Superior temporal gyrus (tissue), 1 donor: ENCODE measurements at regions not wholly inside any gene's neighbourhood (a gene's known extent, or its start where the extent isn't known, plus 50 kb on each side); places are given as distances from the start of the nearest gene placed in this dataset.
"Not testable (repeated sequence)": the region's sequence is repeated elsewhere in the genome, so short reads cannot be mapped to it uniquely, and the experiment has no call there.

Experiments
- DNase-seq: peaks from one replicate; pipeline ENCODE4 v3.0.0-alpha.2; 2016; ENCODE audit errors: extremely low spot score

DNA sequence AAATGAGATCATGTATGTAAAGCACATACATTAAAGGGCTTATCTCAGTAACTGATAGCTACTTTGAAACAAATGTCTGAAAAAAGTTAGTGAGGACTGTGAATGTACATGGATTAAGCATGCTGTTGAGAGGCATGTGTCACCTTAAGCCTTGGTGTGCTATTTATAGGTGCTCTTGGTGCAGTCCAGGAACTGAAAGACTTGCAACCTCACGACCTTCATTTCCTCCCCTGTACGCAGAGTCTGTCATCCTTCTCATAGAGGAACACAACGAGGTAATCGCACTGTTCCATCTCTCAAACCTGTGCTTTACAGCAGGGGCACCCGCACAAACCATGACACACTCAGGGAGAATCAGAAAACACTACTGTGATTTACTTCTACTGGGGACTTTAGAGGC, 65.6 kb downstream of the UFM1 start:
- DNase-seq: no peak

DNA sequence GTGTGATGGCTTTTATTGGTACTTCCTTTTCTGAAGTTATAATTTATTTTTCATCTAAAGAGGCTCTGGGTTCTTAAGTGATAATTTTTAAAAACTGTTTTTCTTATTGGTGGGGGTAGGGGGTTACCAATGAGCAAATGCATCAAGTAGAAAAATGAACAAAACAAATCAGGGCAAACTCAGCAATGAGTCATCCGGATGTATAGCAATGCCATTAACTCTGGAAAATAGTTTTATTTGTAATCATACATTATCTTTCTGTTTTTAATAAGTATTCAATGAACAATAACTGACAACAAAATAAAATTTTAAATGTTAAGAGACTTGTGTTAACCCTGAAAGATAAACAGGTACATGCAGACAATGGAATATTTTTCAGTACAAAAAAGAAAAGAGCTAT, 67.6 kb downstream of the UFM1 start:
- DNase-seq: no peak

GRCh38 chr13:38417727-38418126, 68.1 kb downstream of the UFM1 start:
- DNase-seq: no peak

GRCh38 chr13:38418286-38418685, 68.6 kb downstream of the UFM1 start:
- no peak for DNase-seq

- DNase-seq: no peak
Measured at GRCh38 chr13:38419312-38419873, 69.7 kb downstream of the UFM1 start.

- DNase-seq: no peak
Measured at GRCh38 chr13:38421590-38422560, 72.2 kb downstream of the UFM1 start.

- DNase-seq: no peak
Measured at GRCh38 chr13:38429916-38430315, 80.3 kb downstream of the UFM1 start.

DNA sequence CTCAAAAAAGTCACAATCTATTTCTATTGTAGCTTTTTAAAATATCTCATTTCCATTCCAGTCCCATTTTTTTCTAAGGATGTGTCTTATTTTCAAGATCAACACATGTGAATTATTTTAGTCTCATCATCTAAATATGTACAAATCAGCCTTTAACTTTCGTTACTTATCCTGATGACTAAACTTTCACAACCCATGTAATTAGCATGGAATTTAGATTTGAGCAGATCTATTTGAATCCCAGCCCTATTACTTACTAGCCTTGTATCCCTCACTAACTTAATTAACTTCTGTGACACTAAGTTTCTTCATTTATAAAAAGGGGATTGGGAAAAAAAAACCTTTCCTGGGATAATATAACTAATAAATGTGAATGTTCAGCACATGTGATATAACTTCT, 81.1 kb downstream of the UFM1 start:
- DNase-seq: no peak

DNA sequence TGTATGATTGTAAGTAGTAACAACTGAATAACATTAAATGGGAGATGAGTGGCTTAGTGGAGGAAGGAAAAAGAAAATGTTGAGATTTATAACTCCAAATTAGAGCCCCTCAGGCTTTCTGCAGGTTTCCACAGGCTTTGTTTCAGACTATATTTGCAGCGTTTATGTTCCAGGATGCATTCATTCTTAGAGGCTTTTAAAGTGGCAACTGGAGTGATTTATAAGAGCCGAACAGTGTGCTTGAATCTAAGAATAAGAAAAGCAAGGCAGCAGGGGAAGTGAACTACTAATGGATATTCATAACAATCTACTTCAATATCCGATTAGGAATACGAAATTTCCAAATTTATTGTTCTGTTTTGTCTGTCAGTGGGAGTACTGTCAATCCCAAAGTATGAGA, 91.0 kb downstream of the UFM1 start:
- DNase-seq: no peak

DNA sequence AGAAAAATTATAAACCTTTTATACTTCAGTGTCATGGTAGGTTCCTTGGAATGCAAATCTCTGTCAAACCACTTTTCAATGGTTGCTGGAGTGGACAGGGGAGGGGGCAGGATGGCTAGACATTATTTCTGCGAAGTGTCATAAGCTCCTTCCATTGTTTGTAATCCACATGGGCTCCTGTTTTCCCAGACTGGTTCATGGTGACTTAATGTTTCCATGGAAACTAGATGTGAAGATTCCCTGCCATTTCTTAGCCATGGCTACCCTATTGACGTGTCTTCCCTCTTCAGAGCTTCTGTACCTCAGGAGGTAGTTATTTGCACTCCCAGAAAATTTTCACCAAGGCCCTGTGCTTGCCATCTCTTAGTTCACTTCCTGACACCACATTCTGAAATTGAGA, 95.3 kb downstream of the UFM1 start:
- no peak for DNase-seq

DNA sequence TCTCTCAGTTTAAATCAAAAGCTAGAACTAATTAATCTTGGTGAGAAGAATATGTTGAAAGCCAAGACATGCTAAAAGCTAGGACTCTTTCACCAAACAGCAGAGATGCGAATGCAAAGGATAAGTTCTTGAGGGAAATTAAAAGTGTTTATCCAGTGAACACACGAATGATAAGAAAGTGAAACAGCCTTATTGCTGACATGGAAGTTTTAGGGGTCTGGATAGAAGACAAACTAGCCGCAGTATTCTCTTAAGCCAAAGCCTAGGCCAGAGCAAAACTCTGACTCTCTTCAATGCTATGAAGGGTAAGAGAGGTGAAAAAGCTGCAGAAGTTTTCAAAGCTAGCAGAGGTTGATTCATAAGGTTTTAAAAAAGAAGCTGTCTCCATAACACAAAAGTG, 103.0 kb downstream of the UFM1 start:
- no peak for DNase-seq

DNA sequence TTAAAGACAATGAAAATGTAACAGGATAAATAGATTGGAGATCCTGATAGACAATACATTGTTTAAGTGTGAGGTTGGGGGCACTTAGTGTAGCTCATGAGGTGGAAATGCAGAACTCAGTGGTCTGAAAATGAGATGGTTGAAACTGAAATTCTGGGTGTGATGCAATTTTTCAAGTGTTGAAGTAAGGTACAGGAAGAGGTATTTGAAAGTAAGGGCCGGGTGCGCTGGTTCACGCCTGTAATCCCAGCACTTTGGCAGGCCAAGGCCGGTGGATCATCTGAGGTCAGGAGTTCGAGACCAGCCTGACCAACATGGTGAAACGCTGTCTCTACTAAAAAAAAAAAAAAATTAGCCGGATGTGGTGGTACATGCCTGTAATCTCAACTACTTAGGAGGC, 113.0 kb downstream of the UFM1 start:
- DNase-seq: no peak

- no peak for DNase-seq
Measured at GRCh38 chr13:38463048-38463447, 113.4 kb downstream of the UFM1 start.

GRCh38 chr13:38472411-38472810, 122.8 kb downstream of the UFM1 start:
- not testable (repeated sequence) for DNase-seq

DNA sequence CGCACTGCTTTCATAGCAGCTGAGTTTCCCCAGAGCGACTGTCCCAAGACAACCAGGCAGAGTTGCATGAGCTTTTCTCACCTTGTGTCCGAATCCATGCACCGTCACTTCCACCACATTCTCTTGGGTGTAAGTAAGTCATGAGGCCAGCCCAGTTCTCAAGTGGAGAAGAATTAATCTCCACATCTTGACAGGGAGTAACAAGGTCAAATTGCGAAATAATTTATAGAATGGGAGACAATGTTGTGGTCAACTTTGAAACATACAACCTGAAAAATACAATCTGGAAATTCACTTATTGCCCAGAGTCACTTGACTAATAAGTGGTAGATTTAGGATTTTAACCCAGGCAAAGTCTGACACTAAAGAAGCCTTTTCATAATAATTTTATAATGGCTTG, 123.7 kb downstream of the UFM1 start:
- no peak for DNase-seq

DNA sequence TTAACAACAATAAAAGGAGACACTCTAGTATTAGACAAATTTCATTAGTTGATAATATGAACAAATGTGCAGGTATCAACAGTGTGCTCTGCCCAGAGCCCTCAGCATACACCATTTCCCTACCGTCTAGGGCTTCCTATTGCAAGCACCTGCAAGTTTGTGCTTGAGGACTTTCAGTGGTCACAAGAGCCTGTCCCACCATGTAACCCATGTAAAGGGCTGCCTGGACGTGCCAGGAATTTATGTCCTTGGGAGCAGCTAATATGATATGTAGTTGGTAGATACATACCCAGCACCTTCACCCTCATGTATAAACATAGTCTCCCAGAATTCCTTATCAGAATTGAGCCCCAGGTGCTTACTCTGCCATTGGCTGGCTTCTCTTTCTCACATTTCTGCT, 128.0 kb downstream of the UFM1 start:
- DNase-seq: no peak

DNA sequence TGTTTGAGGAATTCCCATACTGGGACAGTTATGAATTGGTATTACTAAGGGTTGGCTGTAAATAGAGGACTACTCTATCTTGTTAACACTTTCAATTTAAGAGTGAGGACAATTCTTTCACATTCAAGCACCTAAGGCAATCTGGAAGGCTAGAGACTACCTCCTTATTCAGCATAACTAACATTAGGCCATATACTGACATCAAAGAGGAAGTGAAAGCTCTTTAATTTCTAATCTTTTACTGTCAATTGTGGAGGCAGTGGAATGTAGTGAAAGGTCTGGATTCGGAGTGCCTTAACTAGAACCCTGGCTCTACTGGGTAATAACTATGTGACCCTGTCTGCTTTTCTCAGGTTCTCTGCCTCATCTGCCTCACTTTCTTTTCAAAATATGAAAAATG, 134.0 kb downstream of the UFM1 start:
- no peak for DNase-seq

DNA sequence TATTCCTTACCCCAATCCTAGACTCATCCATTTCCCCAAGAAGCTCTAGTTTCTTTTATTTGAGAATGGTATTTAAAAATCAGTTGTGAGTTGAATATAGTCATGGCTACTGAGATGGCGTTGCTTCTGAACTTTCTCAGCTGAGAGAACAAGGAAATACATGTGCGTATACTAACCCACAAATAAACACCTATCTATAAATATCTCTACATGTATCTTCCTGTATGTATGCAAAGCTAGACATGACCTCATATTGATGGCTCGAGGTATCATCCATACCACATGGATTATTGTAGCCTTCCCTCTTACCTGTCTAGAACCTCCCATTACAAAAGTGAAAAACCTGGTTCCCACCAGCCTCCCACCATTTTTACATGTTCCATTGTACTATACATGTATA, 141.0 kb downstream of the UFM1 start:
- no peak for DNase-seq

- no peak for DNase-seq
Measured at GRCh38 chr13:38494445-38494844, 144.8 kb downstream of the UFM1 start.

DNA sequence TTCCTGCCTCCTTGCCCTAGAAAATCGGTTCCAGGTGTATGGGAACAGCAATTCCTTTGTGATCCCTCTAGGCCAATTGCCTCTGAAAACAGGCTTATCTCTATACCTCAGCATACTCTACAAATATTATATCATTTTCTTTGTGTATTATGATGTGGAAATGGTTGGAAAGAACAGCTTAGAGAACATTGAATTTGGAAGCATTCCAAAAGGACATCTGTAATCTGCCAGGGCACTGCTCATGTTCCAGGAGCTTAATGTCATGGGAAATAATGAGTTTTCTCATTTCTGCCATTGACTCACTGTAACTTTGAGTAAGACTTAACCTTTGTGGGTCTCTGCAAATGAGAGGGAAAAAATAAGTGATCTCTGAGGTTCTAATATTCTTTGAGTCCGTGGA, 147.3 kb downstream of the UFM1 start:
- DNase-seq: no peak

GRCh38 chr13:38498271-38498670, 148.6 kb downstream of the UFM1 start:
- DNase-seq: no peak

GRCh38 chr13:38514575-38514974, 164.9 kb downstream of the UFM1 start:
- no peak for DNase-seq

- DNase-seq: no peak
Measured at GRCh38 chr13:38518328-38518727, 168.5 kb upstream of the FREM2 start.
